C4-2B (cell line): ENCODE measurements at regions not wholly inside any gene's neighbourhood (a gene's known extent, or its start where the extent isn't known, plus 50 kb on each side); places are given as distances from the start of the nearest gene placed in this dataset.

Experiments used
- H3K27ac ChIP-seq: fragments of 450-650 bp; 2 replicates; pipeline ENCODE4 v1.5.1; 2017
- ZFX ChIP-seq: fragments of 450-650 bp; IDR thresholded peaks from 2 replicates; pipeline ENCODE4 v1.6.1; 2017
- TF ChIP-seq, protein P1 (sequence below): fragments of 450-650 bp; conservative IDR thresholded peaks from 2 replicates; pipeline ENCODE4 v1.5.1; 2017; ENCODE audit warnings: mild to moderate bottlenecking

- no peak overlapping the region for H3K27ac ChIP-seq
- no peak for TF ChIP-seq ZFX
- TF ChIP-seq, protein P1, sequence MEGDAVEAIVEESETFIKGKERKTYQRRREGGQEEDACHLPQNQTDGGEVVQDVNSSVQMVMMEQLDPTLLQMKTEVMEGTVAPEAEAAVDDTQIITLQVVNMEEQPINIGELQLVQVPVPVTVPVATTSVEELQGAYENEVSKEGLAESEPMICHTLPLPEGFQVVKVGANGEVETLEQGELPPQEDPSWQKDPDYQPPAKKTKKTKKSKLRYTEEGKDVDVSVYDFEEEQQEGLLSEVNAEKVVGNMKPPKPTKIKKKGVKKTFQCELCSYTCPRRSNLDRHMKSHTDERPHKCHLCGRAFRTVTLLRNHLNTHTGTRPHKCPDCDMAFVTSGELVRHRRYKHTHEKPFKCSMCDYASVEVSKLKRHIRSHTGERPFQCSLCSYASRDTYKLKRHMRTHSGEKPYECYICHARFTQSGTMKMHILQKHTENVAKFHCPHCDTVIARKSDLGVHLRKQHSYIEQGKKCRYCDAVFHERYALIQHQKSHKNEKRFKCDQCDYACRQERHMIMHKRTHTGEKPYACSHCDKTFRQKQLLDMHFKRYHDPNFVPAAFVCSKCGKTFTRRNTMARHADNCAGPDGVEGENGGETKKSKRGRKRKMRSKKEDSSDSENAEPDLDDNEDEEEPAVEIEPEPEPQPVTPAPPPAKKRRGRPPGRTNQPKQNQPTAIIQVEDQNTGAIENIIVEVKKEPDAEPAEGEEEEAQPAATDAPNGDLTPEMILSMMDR = no peak
These were observed 90.0 kb downstream of the FGF18 start for GRCh38 chr5:171509467-171509866.

- TF ChIP-seq, protein P1 = no peak
- no peak for TF ChIP-seq ZFX
These were observed 93.0 kb downstream of the FGF18 start for GRCh38 chr5:171512397-171512796.

GRCh38 chr5:171513591-171513990 lies 94.1 kb downstream of the FGF18 start:
- H3K27ac ChIP-seq = no peak overlapping the region
- TF ChIP-seq, protein P1 = no peak
- no peak for TF ChIP-seq ZFX

More at GRCh38 chr5:171512397-171512796, 93.0 kb downstream of the FGF18 start:
- H3K27ac ChIP-seq = no peak overlapping the region

GRCh38 chr5:171518916-171519315 lies 99.5 kb downstream of the FGF18 start:
- H3K27ac ChIP-seq = no peak overlapping the region
- TF ChIP-seq ZFX = no peak
- TF ChIP-seq, protein P1 = no peak

DNA sequence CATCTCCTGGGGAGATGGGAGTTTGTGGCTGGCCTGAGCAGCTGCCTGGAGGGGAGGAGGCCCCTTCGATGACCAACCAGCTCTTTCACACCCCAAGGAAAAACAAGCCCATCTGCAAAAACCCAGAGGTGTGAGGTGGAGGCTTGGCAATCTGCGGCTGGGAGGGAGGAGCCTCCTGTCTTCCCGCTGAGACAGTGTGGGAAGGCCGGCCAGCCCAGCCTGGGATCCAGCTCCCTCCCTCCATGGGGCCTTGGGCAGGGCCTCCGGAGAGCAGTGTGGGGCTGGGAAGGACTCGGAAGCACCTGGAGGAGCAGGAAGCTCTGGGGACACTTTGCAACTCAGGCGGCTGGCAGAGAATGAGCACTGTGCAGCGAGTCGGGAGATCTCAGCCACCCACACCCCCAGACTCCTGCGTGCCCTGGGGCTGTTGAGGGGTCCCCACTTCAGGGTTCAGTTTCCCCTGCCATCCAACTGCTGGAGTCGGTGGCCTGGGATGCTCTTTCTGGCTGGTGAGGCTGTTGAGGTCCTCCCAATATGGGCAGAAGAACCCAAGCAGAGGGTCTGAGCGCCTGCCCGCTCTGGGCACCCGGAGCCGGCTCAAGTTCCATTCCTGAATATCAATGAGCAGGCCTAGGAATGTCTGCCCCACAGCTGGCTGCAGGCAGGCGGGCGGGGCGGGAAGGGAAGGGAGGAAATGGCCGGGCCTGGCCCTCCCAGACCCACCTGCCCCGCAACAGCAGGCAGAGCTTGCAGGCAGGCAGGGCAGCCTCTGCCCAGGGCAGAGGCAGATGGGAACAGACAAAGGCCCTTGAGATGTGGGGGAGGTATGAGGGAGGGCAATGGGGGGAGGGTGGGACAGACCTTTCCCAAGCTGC lies 101.1 kb downstream of the FGF18 start:
- no peak overlapping the region for H3K27ac ChIP-seq
- TF ChIP-seq, protein P1 = no peak
- no peak for TF ChIP-seq ZFX

- TF ChIP-seq ZFX = no peak
- TF ChIP-seq, protein P1 = no peak
- H3K27ac ChIP-seq = no peak overlapping the region
These were observed 101.8 kb downstream of the FGF18 start for GRCh38 chr5:171521219-171521633.

- no peak overlapping the region for H3K27ac ChIP-seq
- TF ChIP-seq ZFX = no peak
- TF ChIP-seq, protein P1 = no peak
These were observed 102.2 kb downstream of the FGF18 start for GRCh38 chr5:171521679-171522078.
